GM12878 (cell line): ENCODE measurements at regions not wholly inside any gene's neighbourhood (a gene's known extent, or its start where the extent isn't known, plus 50 kb on each side); places are given as distances from the start of the nearest gene placed in this dataset.

Experiments
- CHD1 ChIP-seq: IDR thresholded peaks from 2 replicates; pipeline ENCODE4 v1.6.1; 2012; ENCODE audit warnings: low read depth, low read length, improper control_type of control experiment
- DPF2 ChIP-seq: fragments of 450-650 bp; IDR thresholded peaks from 2 replicates; pipeline ENCODE4 v1.6.1; 2017; ENCODE audit warnings: mild to moderate bottlenecking
- EGR1 ChIP-seq, 2 experiments: IDR thresholded peaks; 1 replicate in 1 of 2; 2 replicates in 1 of 2; pipeline ENCODE4 v1.6.1; 2011 to 2012; ENCODE audit warnings: low read depth in 2 of 2, low read length in 2 of 2, borderline replicate concordance in 1 of 2, mild to moderate bottlenecking in 1 of 2, moderate library complexity in 1 of 2
- GABPA ChIP-seq: IDR thresholded peaks from 2 replicates; pipeline ENCODE4 v1.6.1; 2014; ENCODE audit warnings: antibody characterized with exemption, low read depth, mild to moderate bottlenecking, inconsistent platforms
- HDGF ChIP-seq: fragments of 450-650 bp; IDR thresholded peaks from 2 replicates; pipeline ENCODE4 v1.6.1; 2016; ENCODE audit warnings: antibody characterized with exemption
- PAX8 ChIP-seq: fragments of 450-650 bp; IDR thresholded peaks from 2 replicates; pipeline ENCODE4 v1.6.1; 2017; ENCODE audit warnings: mild to moderate bottlenecking, moderate library complexity
- PML ChIP-seq: IDR thresholded peaks from 2 replicates; pipeline ENCODE4 v1.6.1; 2012; ENCODE audit warnings: low read length, inconsistent platforms
- SMC3 ChIP-seq: IDR thresholded peaks from 2 replicates; pipeline ENCODE4 v1.6.1; 2011; ENCODE audit warnings: low read length, improper control_type of control experiment, borderline replicate concordance
- SREBF2 ChIP-seq: IDR thresholded peaks from 2 replicates; pipeline ENCODE4 v1.6.1; 2012; ENCODE audit warnings: mild to moderate bottlenecking, low read length
- TAF1 ChIP-seq: IDR thresholded peaks from 2 replicates; pipeline ENCODE4 v1.6.1; 2011; ENCODE audit warnings: mild to moderate bottlenecking, low read depth, low read length, borderline replicate concordance
- TCF7 ChIP-seq: IDR thresholded peaks from 2 replicates; pipeline ENCODE4 v1.6.1; 2014; ENCODE audit warnings: antibody characterized with exemption, borderline replicate concordance
- ZNF217 ChIP-seq: fragments of 450-650 bp; IDR thresholded peaks from 2 replicates; pipeline ENCODE4 v1.6.1; 2017; ENCODE audit warnings: antibody characterized with exemption, mild to moderate bottlenecking
- ZNF24 ChIP-seq: fragments of 450-650 bp; IDR thresholded peaks from 2 replicates; pipeline ENCODE4 v1.6.1; 2017; ENCODE audit warnings: antibody characterized with exemption, mild to moderate bottlenecking
- TF ChIP-seq, protein P1 (sequence below): fragments of 450-650 bp; IDR thresholded peaks from 2 replicates; pipeline ENCODE4 v1.6.1; 2017; ENCODE audit warnings: mild to moderate bottlenecking, moderate library complexity
- TF ChIP-seq, protein P2 (sequence below): IDR thresholded peaks from 2 replicates; pipeline ENCODE4 v1.6.1; 2012; ENCODE audit warnings: low read length, inconsistent platforms
- TF ChIP-seq, protein P3 (sequence below): fragments of 450-650 bp; formaldehyde crosslinking; IDR thresholded peaks from 2 replicates; pipeline ENCODE4 v1.4.0; 2020; ENCODE audit warnings: mild to moderate bottlenecking, moderate library complexity
- TF ChIP-seq, protein P4 (sequence below): fragments of 450-650 bp; IDR thresholded peaks from 2 replicates; pipeline ENCODE4 v1.6.1; 2014; ENCODE audit warnings: mild to moderate bottlenecking
- TF ChIP-seq, protein P5 (sequence below): fragments of 450-650 bp; IDR thresholded peaks from 2 replicates; pipeline ENCODE4 v1.6.1; 2016; ENCODE audit warnings: mild to moderate bottlenecking, moderate library complexity, borderline replicate concordance

DNA sequence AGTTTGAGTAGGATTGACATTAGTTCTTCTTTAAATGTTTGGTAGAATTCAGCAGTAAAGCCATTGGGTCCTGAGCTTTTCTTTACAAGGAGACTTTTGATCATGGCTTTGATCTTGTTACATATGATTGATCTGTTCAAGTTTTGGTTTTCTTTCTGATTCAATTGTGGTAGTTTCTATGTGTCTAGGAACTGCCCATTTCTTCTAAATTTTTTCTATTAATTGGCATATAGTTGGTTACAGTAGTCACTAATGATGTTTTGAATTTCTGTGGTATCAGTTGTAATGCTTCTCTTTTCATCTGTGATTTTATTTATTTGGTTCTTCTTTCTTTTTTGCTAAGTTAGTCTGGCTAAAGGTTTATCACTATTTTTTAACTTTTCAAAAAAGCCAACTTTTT, 73.3 kb upstream of the DLGAP1 start (continued):
- TF ChIP-seq EGR1 (IDR thresholded peaks at IDR 0.05; ENCODE audit: borderline replicate concordance in 1 of 2, low read depth in 2 of 2, low read length in 2 of 2) (no peak), PML (no peak), ZNF217 (no peak), CHD1 (no peak), GABPA (no peak), TAF1 (no peak), PAX8 (no peak), SREBF2 (no peak), ZNF24 (0 out of 2 replicates have a peak, but pooled peaks have one; percentile 42), SMC3 (no peak), DPF2 (no peak), TCF7 (no peak), HDGF (no peak)
- TF ChIP-seq, protein P1, sequence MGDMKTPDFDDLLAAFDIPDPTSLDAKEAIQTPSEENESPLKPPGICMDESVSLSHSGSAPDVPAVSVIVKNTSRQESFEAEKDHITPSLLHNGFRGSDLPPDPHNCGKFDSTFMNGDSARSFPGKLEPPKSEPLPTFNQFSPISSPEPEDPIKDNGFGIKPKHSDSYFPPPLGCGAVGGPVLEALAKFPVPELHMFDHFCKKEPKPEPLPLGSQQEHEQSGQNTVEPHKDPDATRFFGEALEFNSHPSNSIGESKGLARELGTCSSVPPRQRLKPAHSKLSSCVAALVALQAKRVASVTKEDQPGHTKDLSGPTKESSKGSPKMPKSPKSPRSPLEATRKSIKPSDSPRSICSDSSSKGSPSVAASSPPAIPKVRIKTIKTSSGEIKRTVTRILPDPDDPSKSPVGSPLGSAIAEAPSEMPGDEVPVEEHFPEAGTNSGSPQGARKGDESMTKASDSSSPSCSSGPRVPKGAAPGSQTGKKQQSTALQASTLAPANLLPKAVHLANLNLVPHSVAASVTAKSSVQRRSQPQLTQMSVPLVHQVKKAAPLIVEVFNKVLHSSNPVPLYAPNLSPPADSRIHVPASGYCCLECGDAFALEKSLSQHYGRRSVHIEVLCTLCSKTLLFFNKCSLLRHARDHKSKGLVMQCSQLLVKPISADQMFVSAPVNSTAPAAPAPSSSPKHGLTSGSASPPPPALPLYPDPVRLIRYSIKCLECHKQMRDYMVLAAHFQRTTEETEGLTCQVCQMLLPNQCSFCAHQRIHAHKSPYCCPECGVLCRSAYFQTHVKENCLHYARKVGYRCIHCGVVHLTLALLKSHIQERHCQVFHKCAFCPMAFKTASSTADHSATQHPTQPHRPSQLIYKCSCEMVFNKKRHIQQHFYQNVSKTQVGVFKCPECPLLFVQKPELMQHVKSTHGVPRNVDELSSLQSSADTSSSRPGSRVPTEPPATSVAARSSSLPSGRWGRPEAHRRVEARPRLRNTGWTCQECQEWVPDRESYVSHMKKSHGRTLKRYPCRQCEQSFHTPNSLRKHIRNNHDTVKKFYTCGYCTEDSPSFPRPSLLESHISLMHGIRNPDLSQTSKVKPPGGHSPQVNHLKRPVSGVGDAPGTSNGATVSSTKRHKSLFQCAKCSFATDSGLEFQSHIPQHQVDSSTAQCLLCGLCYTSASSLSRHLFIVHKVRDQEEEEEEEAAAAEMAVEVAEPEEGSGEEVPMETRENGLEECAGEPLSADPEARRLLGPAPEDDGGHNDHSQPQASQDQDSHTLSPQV: no peak
- TF ChIP-seq, protein P2, sequence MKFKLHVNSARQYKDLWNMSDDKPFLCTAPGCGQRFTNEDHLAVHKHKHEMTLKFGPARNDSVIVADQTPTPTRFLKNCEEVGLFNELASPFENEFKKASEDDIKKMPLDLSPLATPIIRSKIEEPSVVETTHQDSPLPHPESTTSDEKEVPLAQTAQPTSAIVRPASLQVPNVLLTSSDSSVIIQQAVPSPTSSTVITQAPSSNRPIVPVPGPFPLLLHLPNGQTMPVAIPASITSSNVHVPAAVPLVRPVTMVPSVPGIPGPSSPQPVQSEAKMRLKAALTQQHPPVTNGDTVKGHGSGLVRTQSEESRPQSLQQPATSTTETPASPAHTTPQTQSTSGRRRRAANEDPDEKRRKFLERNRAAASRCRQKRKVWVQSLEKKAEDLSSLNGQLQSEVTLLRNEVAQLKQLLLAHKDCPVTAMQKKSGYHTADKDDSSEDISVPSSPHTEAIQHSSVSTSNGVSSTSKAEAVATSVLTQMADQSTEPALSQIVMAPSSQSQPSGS: no peak
- TF ChIP-seq, protein P3, sequence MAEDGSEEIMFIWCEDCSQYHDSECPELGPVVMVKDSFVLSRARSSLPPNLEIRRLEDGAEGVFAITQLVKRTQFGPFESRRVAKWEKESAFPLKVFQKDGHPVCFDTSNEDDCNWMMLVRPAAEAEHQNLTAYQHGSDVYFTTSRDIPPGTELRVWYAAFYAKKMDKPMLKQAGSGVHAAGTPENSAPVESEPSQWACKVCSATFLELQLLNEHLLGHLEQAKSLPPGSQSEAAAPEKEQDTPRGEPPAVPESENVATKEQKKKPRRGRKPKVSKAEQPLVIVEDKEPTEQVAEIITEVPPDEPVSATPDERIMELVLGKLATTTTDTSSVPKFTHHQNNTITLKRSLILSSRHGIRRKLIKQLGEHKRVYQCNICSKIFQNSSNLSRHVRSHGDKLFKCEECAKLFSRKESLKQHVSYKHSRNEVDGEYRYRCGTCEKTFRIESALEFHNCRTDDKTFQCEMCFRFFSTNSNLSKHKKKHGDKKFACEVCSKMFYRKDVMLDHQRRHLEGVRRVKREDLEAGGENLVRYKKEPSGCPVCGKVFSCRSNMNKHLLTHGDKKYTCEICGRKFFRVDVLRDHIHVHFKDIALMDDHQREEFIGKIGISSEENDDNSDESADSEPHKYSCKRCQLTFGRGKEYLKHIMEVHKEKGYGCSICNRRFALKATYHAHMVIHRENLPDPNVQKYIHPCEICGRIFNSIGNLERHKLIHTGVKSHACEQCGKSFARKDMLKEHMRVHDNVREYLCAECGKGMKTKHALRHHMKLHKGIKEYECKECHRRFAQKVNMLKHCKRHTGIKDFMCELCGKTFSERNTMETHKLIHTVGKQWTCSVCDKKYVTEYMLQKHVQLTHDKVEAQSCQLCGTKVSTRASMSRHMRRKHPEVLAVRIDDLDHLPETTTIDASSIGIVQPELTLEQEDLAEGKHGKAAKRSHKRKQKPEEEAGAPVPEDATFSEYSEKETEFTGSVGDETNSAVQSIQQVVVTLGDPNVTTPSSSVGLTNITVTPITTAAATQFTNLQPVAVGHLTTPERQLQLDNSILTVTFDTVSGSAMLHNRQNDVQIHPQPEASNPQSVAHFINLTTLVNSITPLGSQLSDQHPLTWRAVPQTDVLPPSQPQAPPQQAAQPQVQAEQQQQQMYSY (CRISPR knock-in tag): no peak
- TF ChIP-seq, protein P4, sequence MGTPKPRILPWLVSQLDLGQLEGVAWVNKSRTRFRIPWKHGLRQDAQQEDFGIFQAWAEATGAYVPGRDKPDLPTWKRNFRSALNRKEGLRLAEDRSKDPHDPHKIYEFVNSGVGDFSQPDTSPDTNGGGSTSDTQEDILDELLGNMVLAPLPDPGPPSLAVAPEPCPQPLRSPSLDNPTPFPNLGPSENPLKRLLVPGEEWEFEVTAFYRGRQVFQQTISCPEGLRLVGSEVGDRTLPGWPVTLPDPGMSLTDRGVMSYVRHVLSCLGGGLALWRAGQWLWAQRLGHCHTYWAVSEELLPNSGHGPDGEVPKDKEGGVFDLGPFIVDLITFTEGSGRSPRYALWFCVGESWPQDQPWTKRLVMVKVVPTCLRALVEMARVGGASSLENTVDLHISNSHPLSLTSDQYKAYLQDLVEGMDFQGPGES: no peak
- TF ChIP-seq, protein P5, sequence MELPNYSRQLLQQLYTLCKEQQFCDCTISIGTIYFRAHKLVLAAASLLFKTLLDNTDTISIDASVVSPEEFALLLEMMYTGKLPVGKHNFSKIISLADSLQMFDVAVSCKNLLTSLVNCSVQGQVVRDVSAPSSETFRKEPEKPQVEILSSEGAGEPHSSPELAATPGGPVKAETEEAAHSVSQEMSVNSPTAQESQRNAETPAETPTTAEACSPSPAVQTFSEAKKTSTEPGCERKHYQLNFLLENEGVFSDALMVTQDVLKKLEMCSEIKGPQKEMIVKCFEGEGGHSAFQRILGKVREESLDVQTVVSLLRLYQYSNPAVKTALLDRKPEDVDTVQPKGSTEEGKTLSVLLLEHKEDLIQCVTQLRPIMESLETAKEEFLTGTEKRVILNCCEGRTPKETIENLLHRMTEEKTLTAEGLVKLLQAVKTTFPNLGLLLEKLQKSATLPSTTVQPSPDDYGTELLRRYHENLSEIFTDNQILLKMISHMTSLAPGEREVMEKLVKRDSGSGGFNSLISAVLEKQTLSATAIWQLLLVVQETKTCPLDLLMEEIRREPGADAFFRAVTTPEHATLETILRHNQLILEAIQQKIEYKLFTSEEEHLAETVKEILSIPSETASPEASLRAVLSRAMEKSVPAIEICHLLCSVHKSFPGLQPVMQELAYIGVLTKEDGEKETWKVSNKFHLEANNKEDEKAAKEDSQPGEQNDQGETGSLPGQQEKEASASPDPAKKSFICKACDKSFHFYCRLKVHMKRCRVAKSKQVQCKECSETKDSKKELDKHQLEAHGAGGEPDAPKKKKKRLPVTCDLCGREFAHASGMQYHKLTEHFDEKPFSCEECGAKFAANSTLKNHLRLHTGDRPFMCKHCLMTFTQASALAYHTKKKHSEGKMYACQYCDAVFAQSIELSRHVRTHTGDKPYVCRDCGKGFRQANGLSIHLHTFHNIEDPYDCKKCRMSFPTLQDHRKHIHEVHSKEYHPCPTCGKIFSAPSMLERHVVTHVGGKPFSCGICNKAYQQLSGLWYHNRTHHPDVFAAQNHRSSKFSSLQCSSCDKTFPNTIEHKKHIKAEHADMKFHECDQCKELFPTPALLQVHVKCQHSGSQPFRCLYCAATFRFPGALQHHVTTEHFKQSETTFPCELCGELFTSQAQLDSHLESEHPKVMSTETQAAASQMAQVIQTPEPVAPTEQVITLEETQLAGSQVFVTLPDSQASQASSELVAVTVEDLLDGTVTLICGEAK: no peak
